ENCODE measurements at regions not wholly inside any gene's neighbourhood (a gene's known extent, or its start where the extent isn't known, plus 50 kb on each side); places are given as distances from the start of the nearest gene placed in this dataset.

GRCh38 chr14:49017447-49017846 lies 568.7 kb downstream of the RPS29 start:
- TF ChIP-seq CTCF (IDR thresholded peaks at IDR 0.05) (no peak), ZFX (IDR thresholded peaks at IDR 0.05; ENCODE audit: borderline replicate concordance) (no peak)

Data from 22Rv1 (cell line).